Anterior cingulate cortex (tissue), 58 donors: ENCODE measurements at regions not wholly inside any gene's neighbourhood (a gene's known extent, or its start where the extent isn't known, plus 50 kb on each side); places are given as distances from the start of the nearest gene placed in this dataset.
"Not testable (repeated sequence)": the region's sequence is repeated elsewhere in the genome, so short reads cannot be mapped to it uniquely, and the experiment has no call there.

Experiments
- DNase-seq, 58 donors: peaks; one replicate each; lab custom pipeline; 2025; lab: John Stamatoyannopoulos, UW

- DNase-seq: no peak
Observed at GRCh38 chr2:2738276-2738675, 407.2 kb upstream of the MYT1L start.

- no peak for DNase-seq
Observed at GRCh38 chr2:2735041-2735440, 404.0 kb upstream of the MYT1L start.

GRCh38 chr2:2734308-2734707 lies 403.2 kb upstream of the MYT1L start:
- DNase-seq: no peak

- DNase-seq: no peak
Observed at GRCh38 chr2:2733818-2734217, 402.7 kb upstream of the MYT1L start.

GRCh38 chr2:2732331-2733119 lies 401.4 kb upstream of the MYT1L start:
- no peak for DNase-seq

DNA sequence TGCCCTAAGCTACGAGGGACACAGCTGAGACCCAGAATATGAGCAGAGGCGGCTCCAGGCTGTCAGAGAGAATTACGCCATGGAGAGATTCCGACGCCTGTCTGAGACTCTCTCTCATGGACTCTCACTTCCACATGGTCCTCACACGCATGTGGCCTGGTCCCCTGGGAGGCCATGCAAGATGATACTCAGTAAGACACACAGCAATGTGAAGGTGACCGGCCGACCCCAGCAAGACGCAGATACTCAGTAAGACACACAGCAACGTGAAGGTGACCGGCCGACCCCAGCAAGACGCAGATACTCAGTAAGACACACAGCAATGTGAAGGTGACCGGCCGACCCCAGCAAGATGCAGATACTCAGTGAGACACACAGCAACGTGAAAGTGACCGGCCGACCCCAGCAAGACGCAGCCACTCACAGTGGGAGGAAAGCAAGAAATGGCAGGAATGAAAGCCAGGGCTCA lies 400.8 kb upstream of the MYT1L start:
- DNase-seq: no peak

GRCh38 chr2:2731101-2731815 lies 400.2 kb upstream of the MYT1L start:
- DNase-seq: no peak

DNA sequence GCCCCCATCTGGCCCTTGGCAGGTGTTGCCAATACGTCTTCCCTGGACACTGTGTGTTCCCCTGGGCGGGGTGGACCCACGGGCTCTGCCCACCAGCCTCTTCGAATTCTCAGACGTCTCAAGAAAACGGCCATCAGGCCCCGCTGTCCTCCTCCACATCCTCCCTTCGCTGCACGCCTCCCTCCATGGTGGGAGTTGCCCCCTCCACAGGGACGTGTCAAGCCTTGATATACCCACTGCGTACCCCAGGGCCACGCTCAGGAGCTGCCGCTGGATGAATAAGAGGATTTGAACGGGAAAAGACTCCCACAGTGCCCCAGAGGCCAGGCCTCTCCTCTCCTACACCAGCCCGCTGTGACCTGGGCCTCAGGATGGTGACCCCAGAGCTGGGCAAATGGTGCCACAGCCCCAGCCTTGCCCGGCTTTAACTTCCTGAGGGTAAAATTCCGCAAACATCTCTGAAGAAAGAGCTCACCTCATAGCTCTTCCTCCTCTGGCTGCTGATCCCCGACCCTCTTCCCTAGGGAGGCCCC lies 399.3 kb upstream of the MYT1L start:
- no peak for DNase-seq

- DNase-seq: no peak
Observed at GRCh38 chr2:2729246-2729645, 398.2 kb upstream of the MYT1L start.

- no peak for DNase-seq
Observed at GRCh38 chr2:2728635-2729034, 397.6 kb upstream of the MYT1L start.

- DNase-seq: peak in 14 of 58 donors; percentile 5 to 25 (median 13)
Observed at GRCh38 chr2:2727876-2728511, 396.9 kb upstream of the MYT1L start.

- DNase-seq: no peak
Observed at GRCh38 chr2:2726163-2726562, 395.1 kb upstream of the MYT1L start.

- no peak for DNase-seq
Observed at GRCh38 chr2:2723064-2723463, 392.0 kb upstream of the MYT1L start.

GRCh38 chr2:2721296-2721835 lies 390.3 kb upstream of the MYT1L start:
- DNase-seq: no peak

DNA sequence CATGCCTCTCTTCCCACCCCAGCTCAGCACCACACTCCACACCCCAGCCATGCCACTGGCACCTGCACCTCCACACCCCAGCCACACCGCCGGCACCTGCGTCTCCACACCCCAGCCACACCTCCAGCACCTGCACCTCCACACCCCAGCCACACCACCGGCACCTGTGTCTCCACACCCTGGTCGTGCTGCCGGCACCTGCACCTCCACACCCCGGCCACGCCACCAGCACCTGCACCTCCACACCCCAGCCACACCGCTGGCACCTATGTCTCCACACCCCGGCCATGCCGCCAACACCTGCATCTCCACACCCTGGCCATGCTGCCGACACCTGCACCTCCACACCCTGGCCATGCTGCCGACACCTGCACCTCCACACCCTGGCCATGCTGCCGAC lies 389.7 kb upstream of the MYT1L start:
- DNase-seq: not testable (repeated sequence)

- peak in 1 of 58 donors; percentile 40 for DNase-seq
Observed at GRCh38 chr2:2720351-2720750, 389.3 kb upstream of the MYT1L start.

DNA sequence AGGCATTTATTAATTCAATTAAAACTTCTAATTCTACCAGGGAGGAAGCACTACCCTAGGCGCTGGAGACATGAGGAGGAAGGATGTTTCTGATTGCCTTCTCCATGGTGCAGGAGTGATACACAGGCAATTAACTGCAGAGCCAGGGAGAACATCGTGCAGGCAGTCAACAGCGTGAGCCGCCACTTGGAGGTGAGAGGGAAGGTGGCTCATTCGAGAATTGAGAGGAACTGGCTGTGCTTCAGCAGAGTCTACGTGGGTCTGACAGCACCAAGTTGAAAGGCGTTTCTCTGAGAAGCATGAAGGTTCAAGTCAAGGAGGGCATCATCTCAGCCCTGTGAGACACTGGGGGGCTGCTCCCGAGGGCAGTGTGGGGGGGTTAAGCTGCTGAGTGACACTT lies 388.7 kb upstream of the MYT1L start:
- DNase-seq: peak in 1 of 58 donors; percentile 10

- no peak for DNase-seq
Observed at GRCh38 chr2:2719015-2719414, 387.9 kb upstream of the MYT1L start.

DNA sequence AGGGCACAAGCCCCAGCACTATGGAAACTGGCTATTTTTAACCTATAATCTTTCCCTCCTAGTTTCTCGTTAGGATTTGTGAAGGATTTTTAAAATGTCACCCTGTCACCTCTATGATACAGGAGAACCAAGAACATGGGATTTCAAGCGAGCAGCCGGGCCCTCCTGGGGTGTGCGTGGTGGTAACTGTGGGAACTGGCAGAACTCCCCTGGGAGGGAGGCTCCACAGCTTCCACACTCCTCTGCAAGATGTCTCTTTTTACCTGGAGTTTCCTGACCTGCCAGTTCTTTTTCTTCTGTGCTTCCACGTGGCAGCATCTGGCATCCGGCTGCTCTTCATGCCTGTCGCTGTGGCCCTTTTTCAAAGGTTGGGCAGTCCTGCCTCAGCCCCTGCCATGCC lies 386.3 kb upstream of the MYT1L start:
- DNase-seq: no peak

DNA sequence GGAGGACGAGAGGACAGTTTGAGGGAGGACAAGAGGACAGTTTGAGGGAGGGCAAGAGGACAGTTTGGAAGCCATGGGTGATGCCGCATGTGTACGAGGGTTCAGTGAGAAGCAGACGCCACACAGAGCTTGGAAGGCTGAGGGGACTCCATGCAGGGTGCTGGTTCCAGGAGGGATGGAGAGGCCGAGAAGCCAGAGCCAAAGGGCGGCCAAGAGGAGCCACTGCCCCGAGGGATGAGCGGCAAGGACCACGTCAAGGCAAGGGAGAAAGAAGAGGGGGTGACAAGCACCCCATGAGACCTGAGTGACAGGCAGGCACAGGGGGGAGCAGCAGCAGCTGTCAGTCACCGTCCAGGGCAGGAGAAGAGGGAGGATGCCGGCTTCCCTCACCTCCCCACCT lies 385.7 kb upstream of the MYT1L start:
- DNase-seq: no peak
